K562 (cell line): ENCODE measurements at regions not wholly inside any gene's neighbourhood (a gene's known extent, or its start where the extent isn't known, plus 50 kb on each side); places are given as distances from the start of the nearest gene placed in this dataset.

Experiments
- CTBP1 ChIP-seq: fragments of 450-650 bp; IDR thresholded peaks from 2 replicates; pipeline ENCODE4 v1.6.1; 2016; ENCODE audit warnings: borderline replicate concordance
- ESRRB ChIP-seq: fragments of 250-450 bp; sonication (Bioruptor Pico); IDR thresholded peaks from 2 replicates; pipeline ENCODE4 v1.5.0; 2020; ENCODE audit warnings: mild to moderate bottlenecking, moderate library complexity, borderline replicate concordance
- ETS1 ChIP-seq: conservative IDR thresholded peaks from 2 replicates; pipeline ENCODE4 v1.6.1; 2011; ENCODE audit warnings: low read depth, mild to moderate bottlenecking, low read length; ENCODE audit not compliant: control insufficient read depth
- HES1 ChIP-seq: fragments of 450-650 bp; IDR thresholded peaks from 2 replicates; pipeline ENCODE4 v1.6.1; 2016; ENCODE audit warnings: low read depth, mild to moderate bottlenecking, moderate library complexity
- HNRNPL ChIP-seq: fragments of 200-400 bp; formaldehyde crosslinking; IDR thresholded peaks from 2 replicates; pipeline ENCODE4 v1.6.1; 2017; ENCODE audit warnings: low read depth, mild to moderate bottlenecking, low read length
- LCOR ChIP-seq: sonication (generic); formaldehyde crosslinking; IDR thresholded peaks from 2 replicates; pipeline ENCODE4 v1.8.0; 2022; ENCODE audit warnings: mild to moderate bottlenecking, missing genetic modification reagents
- LEF1 ChIP-seq: fragments of 450-650 bp; IDR thresholded peaks from 2 replicates; pipeline ENCODE4 v1.6.1; 2016; ENCODE audit warnings: mild to moderate bottlenecking
- MNT ChIP-seq, 2 experiments: fragments of 450-650 bp; conservative IDR thresholded peaks; 2 replicates each; pipeline ENCODE4 v1.6.1; 2017; ENCODE audit warnings: mild to moderate bottlenecking in 2 of 2, moderate library complexity in 2 of 2
- NR2C2 ChIP-seq, 2 experiments: fragments of 200-800 bp in 1 of 2; sonication (Bioruptor generic) in 1 of 2; sonication (generic) in 1 of 2; formaldehyde crosslinking in 1 of 2; IDR thresholded peaks; 2 replicates each; pipeline versions ENCODE4 v1.6.1 to v1.8.0; 2016 to 2022; ENCODE audit warnings: mild to moderate bottlenecking in 1 of 2, missing compliant biosample characterization in 1 of 2, missing genetic modification characterization in 1 of 2, missing genetic modification reagents in 1 of 2
- POLR2H ChIP-seq: IDR thresholded peaks from 2 replicates; pipeline ENCODE4 v1.6.1; 2016; ENCODE audit warnings: missing genetic modification characterization, low read depth, mild to moderate bottlenecking, control low read depth, missing compliant biosample characterization, moderate library complexity
- RBM22 ChIP-seq: fragments of 200-400 bp; formaldehyde crosslinking; IDR thresholded peaks from 2 replicates; pipeline ENCODE4 v1.6.1; 2018; ENCODE audit warnings: low read length, low read depth; ENCODE audit not compliant: poor library complexity, severe bottlenecking
- SOX6 ChIP-seq: fragments of 450-650 bp; IDR thresholded peaks from 2 replicates; pipeline ENCODE4 v1.6.1; 2014; ENCODE audit warnings: mild to moderate bottlenecking
- TAF9B ChIP-seq: fragments of 450-650 bp; IDR thresholded peaks from 2 replicates; pipeline ENCODE4 v1.6.1; 2018; ENCODE audit warnings: mild to moderate bottlenecking; ENCODE audit not compliant: partially characterized antibody
- TARDBP ChIP-seq: fragments of 450-650 bp; IDR thresholded peaks from 2 replicates; pipeline ENCODE4 v1.6.1; 2016
- TBP ChIP-seq: optimal IDR thresholded peaks from 2 replicates; pipeline ENCODE3; 2011; ENCODE audit warnings: low read depth, low read length, improper control_type of control experiment
- TCFL5 ChIP-seq: fragments of 250-450 bp; sonication (Bioruptor Pico); conservative IDR thresholded peaks from 2 replicates; pipeline ENCODE4 v1.6.1; 2021; ENCODE audit warnings: mild to moderate bottlenecking, moderate library complexity, matching md5 sums
- WHSC1 ChIP-seq: IDR thresholded peaks from one replicate; pipeline ENCODE4 v1.6.1; 2012; ENCODE audit warnings: low read length, control low read depth, inconsistent platforms
- ZNF217 ChIP-seq: sonication (generic); formaldehyde crosslinking; IDR thresholded peaks from 2 replicates; pipeline ENCODE4 v1.8.0; 2022; ENCODE audit warnings: mild to moderate bottlenecking, missing genetic modification reagents
- ZNF263 ChIP-seq: sonication (generic); formaldehyde crosslinking; IDR thresholded peaks from 2 replicates; pipeline ENCODE4 v1.8.0; 2022; ENCODE audit warnings: mild to moderate bottlenecking, missing genetic modification reagents, borderline replicate concordance
- ZNF280B ChIP-seq: fragments of 250-450 bp; sonication (Bioruptor Pico); IDR thresholded peaks from 2 replicates; pipeline ENCODE4 v1.5.1; 2021; ENCODE audit warnings: mild to moderate bottlenecking
- ZNF561 ChIP-seq: fragments of 450-650 bp; formaldehyde crosslinking; conservative IDR thresholded peaks from 2 replicates; pipeline ENCODE4 v1.4.0; 2020; ENCODE audit warnings: mild to moderate bottlenecking, moderate library complexity
- ZNF76 ChIP-seq: fragments of 250-450 bp; sonication (Bioruptor Pico); IDR thresholded peaks from 2 replicates; pipeline ENCODE4 v1.4.0; 2020; ENCODE audit warnings: mild to moderate bottlenecking, moderate library complexity, borderline replicate concordance
- TF ChIP-seq, protein P1 (sequence below): sonication (generic); formaldehyde crosslinking; IDR thresholded peaks from 2 replicates; pipeline ENCODE4 v1.8.1; 2023; ENCODE audit warnings: mild to moderate bottlenecking, missing genetic modification reagents

GRCh38 chr7:371119-371778, 81.3 kb downstream of the FOXL3 start (continued):
- TF ChIP-seq ETS1 (no peak), RBM22 (no peak), TARDBP (no peak), ZNF561 (no peak), ZNF280B (no peak), WHSC1 (no peak), TCFL5 (CRISPR knock-in tag) (no peak), ZNF263 (CRISPR knock-in tag) (0 out of 2 replicates have a peak, but pooled peaks have one; percentile 16), MNT (conservative IDR thresholded peaks at IDR 0.05) (no peak), TBP (no peak), SOX6 (no peak), LEF1 (no peak), ESRRB (no peak), NR2C2 (CRISPR knock-in tag; IDR thresholded peaks at IDR 0.05) (peak; percentile 81), NR2C2 (tag; IDR thresholded peaks at IDR 0.05) (peak; percentile 83), ZNF217 (no peak), CTBP1 (no peak), HNRNPL (no peak), ZNF76 (no peak), POLR2H (tag) (no peak), HES1 (no peak), LCOR (CRISPR knock-in tag) (no peak), TAF9B (no peak)
- TF ChIP-seq, protein P1, sequence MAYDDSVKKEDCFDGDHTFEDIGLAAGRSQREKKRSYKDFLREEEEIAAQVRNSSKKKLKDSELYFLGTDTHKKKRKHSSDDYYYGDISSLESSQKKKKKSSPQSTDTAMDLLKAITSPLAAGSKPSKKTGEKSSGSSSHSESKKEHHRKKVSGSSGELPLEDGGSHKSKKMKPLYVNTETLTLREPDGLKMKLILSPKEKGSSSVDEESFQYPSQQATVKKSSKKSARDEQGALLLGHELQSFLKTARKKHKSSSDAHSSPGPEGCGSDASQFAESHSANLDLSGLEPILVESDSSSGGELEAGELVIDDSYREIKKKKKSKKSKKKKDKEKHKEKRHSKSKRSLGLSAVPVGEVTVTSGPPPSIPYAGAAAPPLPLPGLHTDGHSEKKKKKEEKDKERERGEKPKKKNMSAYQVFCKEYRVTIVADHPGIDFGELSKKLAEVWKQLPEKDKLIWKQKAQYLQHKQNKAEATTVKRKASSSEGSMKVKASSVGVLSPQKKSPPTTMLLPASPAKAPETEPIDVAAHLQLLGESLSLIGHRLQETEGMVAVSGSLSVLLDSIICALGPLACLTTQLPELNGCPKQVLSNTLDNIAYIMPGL (CRISPR knock-in tag), result no peak
